Stimulated activated naive CD8-positive, alpha-beta T cell treated with anti-CD3 and anti-CD28 coated beads, Interleukin-15, Interleukin-2, amounts not matched to agents 100 U/mL and 50 U/mL, for 24 hours (primary cell): ENCODE measurements at regions not wholly inside any gene's neighbourhood (a gene's known extent, or its start where the extent isn't known, plus 50 kb on each side); places are given as distances from the start of the nearest gene placed in this dataset.

Source experiments
- ATAC-seq: fragments of 150-1000 bp; cut with Tn5 transposase; one replicate; pipeline ENCODE4 v1.10.0; 2021
- DNase-seq: peaks from one replicate; pipeline ENCODE4 v3.0.0; 2021

DNA sequence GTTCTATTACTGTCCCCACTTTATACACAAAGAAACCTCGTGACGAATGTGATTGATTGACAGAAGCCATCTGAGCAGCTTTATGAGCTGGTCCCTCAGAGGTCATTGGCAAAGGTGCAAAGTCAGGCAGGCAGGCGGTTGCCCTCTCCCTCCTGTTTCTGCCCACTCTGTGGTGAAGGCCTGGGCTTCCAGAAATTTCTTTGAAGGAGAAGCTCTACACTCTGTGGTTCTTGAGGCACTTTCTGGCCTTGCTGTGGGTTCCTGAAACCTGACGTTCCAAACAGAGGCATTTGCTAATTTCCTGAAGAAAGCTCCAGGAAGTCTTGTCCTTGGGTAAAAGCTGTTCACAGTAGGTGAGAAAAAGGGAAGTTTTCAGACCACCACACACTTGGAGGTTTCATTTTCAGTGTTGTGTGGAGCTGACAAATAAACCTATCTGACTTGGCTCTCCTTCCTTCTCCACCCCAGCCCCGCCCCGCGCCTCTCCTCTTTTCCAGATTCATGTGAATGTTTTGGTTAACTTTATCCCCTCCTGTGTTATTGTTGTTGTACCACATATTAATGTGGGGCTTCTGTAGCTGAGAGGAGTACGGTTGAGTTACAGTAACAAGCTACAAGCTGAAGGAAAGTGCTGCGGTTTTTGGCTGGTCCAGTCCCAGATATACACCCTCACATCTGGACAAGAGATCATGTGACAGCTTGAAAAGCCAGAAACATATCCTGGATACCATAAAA is 274.1 kb downstream of the CLIC5 start:
- DNase-seq: peak; percentile 41
- ATAC-seq: peak; percentile 62

GRCh38 chr6:45739058-45739457 is 276.6 kb downstream of the CLIC5 start:
- no peak for ATAC-seq
- no peak for DNase-seq

DNA sequence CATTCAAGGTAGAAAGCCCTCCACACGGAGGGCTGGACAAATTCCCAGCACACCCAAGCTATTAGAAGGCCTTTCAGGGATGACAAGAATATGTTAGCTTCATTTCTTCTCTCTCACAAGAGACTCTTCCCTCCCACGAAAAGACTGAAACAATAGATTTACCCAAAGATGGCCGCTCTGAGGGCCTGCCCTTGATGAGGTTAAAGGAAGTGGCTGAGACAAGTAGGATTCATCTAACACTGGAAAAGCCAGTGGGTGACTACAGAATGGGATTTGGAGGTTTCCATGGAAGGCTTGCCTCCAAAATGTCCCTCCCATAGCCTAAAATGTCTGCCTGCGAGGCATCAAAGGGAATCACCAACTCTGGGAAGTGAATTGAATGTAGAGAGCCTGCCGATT is 277.6 kb downstream of the CLIC5 start:
- no peak for DNase-seq
- ATAC-seq: no peak

DNA sequence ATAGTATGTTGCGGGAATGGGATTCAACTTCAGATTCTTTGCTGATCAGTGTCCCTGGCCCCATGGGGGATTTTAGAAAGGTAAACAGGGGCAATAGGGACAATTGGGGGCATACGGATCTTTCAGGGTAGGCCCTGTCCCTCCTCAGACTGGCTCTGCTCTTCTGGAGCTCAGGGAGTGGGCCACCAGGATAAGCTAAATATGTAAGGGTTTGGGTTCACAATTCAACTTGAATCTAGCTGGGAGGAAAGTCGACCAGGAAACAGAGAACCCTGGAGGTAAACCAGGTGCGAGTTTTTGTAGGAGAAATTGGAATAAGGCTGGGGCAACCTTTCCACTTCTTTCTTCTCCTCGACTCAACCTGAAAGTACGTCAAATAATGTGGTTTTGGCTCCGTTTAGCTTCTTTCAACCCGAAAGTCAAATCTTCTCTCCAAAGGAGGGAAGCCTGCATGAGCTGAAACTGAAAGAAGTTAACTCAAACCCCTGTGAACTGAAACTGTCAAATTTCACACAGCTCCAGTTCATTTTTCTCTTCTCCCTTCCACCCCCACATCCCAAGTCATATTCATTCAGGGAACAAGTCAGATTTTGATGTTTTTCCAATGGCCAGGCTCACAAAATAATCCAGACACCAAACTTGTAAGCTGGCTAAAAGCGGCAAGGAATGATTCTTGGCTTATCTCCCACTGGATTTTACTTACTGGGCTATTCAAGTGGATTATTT is 278.2 kb downstream of the CLIC5 start:
- ATAC-seq (peak; percentile 60), DNase-seq (no peak)

GRCh38 chr6:45736134-45736533 is 279.5 kb downstream of the CLIC5 start:
- DNase-seq: peak; percentile 32
- peak; percentile 85 for ATAC-seq

- DNase-seq (no peak), ATAC-seq (no peak)
Observed at GRCh38 chr6:45732731-45733130, 282.9 kb downstream of the CLIC5 start.

- ATAC-seq (no peak), DNase-seq (no peak)
Observed at GRCh38 chr6:45730232-45730631, 285.4 kb downstream of the CLIC5 start.

DNA sequence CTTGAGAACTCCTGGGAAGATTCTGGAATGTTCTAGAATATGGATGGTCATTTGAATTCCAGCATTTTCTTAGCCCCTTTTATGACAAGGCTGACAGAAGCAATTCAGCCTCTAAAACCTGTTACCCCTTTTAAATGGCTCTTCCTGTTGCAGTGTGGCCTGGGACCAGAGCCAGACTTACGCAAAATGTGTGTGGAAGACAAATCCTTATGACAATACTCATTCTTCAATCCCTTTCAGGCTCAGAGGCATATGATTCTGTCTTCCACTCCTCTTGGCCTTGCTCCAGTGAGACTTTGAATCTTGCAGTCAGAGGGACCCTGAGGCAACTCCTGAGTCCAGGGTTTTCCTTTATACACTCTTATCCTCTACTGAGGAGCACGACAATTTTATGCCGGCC is 287.0 kb downstream of the CLIC5 start:
- no peak for DNase-seq
- ATAC-seq: no peak

GRCh38 chr6:45727819-45728449 is 287.7 kb downstream of the CLIC5 start:
- ATAC-seq (no peak), DNase-seq (no peak)

DNA sequence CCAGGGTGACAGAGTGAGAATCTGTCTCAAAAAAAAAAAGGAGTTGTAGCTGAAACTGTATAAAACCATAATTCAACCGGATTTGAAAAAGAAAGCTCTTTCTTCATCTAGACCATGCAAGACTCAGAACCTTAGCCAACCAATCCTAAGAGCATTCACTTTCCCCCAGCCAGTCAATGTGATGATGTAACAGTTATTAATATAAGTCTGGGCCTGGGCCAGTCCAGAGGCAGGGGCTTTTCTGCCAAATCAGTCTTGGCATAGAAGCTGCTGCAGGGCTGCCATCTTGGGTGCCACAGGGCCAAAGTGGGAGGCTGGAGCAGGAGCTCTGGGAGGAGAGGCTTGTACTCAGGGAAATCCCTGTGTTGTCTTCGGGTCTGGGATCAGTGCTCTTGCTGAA is 288.4 kb downstream of the CLIC5 start:
- no peak for DNase-seq
- no peak for ATAC-seq

DNA sequence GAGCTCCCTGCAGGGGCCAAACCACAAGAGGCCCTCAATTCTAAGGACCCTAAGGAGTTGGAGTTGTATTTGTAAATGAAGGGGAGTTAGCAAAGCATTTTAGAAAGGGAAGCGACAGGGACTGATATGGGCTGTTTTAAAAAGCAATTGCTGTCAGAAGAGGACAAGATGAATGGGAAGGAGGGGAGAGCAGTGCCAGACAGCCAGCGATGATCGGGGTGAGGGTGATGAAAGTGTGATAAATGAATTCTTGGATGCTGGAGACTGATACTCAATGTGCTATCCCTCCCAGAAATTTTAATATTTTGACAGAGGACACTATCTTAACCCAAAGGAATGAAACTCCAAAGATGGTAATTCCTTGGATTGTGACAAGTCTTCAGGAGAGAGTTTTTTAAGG is 289.2 kb downstream of the CLIC5 start:
- DNase-seq: no peak
- no peak for ATAC-seq

DNA sequence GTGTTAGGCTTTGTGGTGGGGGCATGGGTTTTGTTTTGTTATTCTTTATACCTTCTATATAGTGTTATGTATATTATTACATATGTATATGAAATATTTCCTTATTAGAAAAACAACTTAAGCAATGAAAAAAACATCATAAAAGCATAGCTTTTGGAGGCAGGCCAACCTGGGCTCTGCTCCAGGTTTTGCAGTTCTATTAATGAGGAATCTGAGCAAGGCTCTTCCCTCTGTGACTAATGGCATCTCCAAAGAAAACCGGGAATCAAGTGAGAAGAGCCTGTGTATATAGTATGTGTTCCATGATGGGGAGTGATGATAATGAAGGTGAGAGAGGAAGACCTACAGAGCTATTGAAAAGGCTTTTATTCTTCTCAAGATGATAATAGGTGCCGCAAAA is 291.1 kb downstream of the CLIC5 start:
- no peak for ATAC-seq
- DNase-seq: no peak

- ATAC-seq (no peak), DNase-seq (no peak)
Observed at GRCh38 chr6:45724027-45724426, 291.6 kb downstream of the CLIC5 start.

DNA sequence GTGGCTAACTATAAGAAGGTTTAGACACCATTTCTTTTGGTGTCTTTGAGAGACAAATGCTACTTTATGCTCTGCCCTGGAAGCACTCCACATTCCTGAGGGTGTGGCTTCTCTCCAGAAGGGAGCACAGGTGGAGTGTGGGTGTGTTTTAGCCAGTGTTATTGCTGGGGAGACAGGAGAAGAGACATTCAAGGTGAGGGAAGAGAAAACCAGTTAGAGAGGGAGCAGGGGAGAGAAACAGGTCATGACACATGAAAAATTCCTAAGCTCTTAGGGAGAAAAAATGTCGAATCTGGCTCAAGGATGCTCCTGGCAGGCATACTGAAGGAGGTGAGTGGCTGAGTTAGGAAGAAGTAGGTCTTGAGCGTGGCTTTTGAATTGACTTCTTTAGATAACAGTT is 292.8 kb downstream of the CLIC5 start:
- no peak for ATAC-seq
- no peak for DNase-seq

GRCh38 chr6:45721665-45722064 is 294.0 kb downstream of the CLIC5 start:
- DNase-seq (no peak), ATAC-seq (no peak)

DNA sequence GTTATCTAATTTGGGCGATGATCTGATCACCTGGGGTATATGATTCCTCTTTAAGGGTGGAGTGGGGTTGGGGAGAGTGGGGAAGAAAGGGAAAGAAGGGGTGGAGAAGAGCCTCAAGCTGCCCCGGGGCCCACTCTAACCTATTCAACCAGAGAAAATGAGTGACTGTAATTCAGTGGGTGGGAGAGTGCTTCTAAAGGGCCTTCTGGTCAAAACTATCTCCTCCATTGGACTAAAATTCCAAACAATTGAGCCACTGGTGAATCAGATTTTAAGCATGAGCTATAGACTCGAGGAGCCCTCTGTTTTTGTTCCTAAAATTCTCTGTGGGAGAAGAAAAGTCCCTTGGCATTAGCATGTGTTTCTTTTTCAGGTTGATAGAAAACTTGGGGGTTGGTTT is 296.8 kb downstream of the CLIC5 start:
- ATAC-seq (no peak), DNase-seq (no peak)

DNA sequence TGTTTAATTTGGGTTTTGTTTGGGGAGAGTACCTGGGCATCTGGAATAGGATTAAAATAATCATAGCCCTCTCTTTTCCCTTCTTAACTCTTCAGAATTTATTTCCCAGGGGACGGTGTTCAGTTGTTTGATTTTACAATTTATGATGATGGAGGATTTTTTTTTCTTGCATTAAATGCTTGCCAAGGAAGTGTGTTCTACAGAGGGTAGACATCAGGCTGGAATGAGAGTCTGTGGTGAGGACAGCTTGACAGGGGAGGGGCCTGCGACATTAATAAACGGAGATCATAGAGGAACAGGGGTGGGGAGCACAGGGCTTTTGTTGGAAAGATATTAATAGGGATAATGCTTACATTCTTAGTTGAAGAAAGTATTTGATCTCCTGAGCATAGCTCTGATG is 297.5 kb downstream of the CLIC5 start:
- ATAC-seq: no peak

GRCh38 chr6:45717715-45718114 is 297.9 kb downstream of the CLIC5 start:
- DNase-seq: no peak
- ATAC-seq: no peak

More for the DNA sequence above, 297.5 kb downstream of the CLIC5 start:
- no peak for DNase-seq

DNA sequence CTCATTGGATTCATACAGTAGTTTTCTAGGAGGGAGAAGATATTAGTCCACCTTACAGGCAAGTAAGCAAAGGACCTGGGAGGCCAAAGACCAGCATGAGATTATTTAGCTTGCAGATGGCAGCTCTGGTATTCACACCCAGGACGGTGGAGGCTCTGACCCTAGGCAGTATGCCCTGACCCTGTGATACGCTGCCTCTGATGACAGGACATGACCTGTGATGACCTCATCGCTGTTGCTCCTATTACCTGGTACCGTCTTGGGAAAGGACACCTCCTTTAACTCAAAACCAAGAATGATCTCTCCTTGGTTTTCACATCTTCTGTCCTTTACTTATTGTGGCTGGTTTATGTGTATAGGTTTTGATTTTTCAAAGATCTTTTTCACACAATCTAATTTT is 298.6 kb downstream of the CLIC5 start:
- ATAC-seq: no peak
- no peak for DNase-seq

- ATAC-seq: peak; percentile 53
- DNase-seq: peak; percentile 38
Observed at GRCh38 chr6:45715508-45715803, 300.2 kb downstream of the CLIC5 start.

DNA sequence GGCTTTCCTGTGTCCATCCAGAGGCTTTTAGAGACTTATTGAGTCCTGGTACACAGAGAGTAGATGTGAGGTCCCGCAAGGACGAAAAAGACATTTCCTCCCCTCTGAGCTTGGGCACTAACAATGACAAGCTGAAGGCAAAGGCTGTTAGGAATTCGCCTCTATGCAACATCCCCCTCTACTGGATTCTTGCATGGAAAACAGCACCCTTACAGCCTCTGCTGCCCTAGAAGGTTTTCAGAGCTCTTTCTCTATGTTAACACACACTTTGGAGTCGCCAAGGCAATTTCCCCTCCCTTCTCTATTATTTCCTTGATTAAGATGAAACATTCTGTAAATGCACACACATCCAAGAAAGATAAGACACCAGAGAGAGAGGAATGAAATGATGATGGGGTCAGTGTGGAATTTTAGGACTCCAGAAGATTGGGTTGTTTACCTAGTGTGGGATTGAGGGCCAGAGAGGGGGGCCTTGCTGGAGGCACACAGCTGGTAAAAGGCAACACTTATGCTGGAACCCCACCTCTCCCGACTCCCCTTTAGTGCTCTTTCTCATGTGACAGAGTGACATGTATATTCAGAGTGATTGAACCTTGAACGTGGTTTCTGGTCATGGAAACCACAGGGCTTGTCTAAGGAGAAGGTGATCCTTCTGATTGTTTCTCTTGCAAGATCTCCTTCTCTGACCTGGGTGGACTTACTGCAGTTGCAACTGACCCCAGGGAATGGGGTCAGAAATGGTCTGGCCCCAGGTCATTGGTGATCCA is 300.7 kb downstream of the CLIC5 start:
- DNase-seq: no peak
- peak; percentile 22 for ATAC-seq

DNA sequence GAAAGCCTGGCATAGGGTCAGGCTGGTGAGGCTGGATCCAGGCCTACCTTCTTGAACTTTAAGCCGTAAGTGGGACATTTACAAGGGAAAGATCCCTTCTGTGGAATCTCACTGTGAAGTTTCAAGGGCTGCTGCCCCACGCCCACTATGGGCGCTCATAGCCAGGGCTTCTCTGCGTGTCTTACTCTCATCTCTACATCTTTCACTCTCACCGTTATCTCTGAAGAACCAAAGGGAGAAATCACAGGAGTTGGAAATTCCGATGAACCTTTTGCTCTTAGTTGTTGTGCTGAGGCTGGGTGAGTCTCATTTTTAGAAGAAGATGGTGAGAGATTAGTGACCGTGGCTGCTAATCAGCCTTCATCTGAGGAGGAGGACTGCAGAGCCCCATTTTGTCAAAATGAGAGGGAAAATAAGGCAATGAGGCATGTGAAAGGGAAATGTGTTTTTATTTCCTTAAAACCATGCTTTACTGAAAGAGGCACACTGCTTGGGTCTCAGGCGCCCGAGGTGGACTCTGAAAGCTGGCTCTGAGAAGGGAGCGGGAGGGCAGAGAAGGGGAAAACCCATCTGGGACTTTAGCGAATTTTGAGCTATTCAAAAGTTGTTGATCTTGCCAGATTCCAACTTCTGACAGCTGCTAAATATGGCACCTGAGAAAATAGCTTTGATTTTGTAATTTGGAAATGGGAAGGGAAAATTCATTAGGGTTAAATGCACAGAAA is 301.5 kb downstream of the CLIC5 start:
- DNase-seq (peak; percentile 44), ATAC-seq (peak; percentile 33)
